GM23338 (cell line): ENCODE measurements at regions not wholly inside any gene's neighbourhood (a gene's known extent, or its start where the extent isn't known, plus 50 kb on each side); places are given as distances from the start of the nearest gene placed in this dataset.

Experiments used
- EZH2 ChIP-seq: fragments of 200-600 bp; sonication (generic); IDR thresholded peaks from one replicate; pipeline ENCODE4 v1.8.0; 2017; ENCODE audit warnings: antibody characterized with exemption, mild to moderate bottlenecking, low read depth; ENCODE audit not compliant: unreplicated experiment
- POLR2AphosphoS5 ChIP-seq: IDR thresholded peaks from 2 replicates; pipeline ENCODE4 v1.6.1; 2016; ENCODE audit warnings: antibody characterized with exemption, low read depth
- ZNF114 ChIP-seq: fragments of 250-450 bp; sonication (Bioruptor Pico); IDR thresholded peaks from 2 replicates; pipeline ENCODE4 v1.5.0; 2020; ENCODE audit warnings: mild to moderate bottlenecking, moderate library complexity
- TF ChIP-seq, protein P1 (sequence below), 2 experiments: fragments of 200-600 bp in 1 of 2; sonication (generic) in 1 of 2; conservative IDR thresholded peaks; 2 replicates each; pipeline versions ENCODE4 v1.5.1 to v1.6.1; 2016 to 2017; ENCODE audit warnings: antibody characterized with exemption in 2 of 2, low read depth in 2 of 2, mild to moderate bottlenecking in 2 of 2, moderate library complexity in 1 of 2

GRCh38 chr9:18335825-18336224 is 138.1 kb upstream of the ADAMTSL1 start:
- TF ChIP-seq, protein P1, sequence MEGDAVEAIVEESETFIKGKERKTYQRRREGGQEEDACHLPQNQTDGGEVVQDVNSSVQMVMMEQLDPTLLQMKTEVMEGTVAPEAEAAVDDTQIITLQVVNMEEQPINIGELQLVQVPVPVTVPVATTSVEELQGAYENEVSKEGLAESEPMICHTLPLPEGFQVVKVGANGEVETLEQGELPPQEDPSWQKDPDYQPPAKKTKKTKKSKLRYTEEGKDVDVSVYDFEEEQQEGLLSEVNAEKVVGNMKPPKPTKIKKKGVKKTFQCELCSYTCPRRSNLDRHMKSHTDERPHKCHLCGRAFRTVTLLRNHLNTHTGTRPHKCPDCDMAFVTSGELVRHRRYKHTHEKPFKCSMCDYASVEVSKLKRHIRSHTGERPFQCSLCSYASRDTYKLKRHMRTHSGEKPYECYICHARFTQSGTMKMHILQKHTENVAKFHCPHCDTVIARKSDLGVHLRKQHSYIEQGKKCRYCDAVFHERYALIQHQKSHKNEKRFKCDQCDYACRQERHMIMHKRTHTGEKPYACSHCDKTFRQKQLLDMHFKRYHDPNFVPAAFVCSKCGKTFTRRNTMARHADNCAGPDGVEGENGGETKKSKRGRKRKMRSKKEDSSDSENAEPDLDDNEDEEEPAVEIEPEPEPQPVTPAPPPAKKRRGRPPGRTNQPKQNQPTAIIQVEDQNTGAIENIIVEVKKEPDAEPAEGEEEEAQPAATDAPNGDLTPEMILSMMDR (conservative IDR thresholded peaks at IDR 0.05; ENCODE audit: low read depth in 2 of 2), result no peak
- no peak for TF ChIP-seq EZH2
- no peak for TF ChIP-seq ZNF114 (CRISPR knock-in tag)
- TF ChIP-seq POLR2AphosphoS5, result no peak
